Occipital lobe (tissue), 1 donor: ENCODE measurements at regions not wholly inside any gene's neighbourhood (a gene's known extent, or its start where the extent isn't known, plus 50 kb on each side); places are given as distances from the start of the nearest gene placed in this dataset.

Experiments
- DNase-seq: peaks from one replicate; lab custom pipeline; 2025; lab: John Stamatoyannopoulos, UW

DNA sequence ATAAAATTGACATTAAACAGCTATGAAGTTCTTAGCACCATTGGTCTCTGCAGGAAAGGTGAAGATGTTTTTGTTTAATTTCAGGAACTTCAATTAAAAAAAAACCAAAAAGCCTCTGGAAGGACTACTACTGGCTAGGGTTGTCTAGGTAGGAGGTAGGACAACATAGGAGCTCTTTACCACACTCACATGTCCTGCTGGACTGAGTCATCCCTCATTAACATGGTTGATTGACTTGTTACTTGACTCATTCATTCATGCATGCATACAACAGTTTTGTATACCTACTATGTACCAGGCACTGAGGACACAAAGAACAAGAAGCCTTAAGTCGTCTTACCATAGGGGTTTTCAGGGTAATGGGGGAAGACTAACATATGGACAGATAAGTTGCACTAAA, 216.9 kb upstream of the ARHGAP20 start:
- no peak for DNase-seq

DNA sequence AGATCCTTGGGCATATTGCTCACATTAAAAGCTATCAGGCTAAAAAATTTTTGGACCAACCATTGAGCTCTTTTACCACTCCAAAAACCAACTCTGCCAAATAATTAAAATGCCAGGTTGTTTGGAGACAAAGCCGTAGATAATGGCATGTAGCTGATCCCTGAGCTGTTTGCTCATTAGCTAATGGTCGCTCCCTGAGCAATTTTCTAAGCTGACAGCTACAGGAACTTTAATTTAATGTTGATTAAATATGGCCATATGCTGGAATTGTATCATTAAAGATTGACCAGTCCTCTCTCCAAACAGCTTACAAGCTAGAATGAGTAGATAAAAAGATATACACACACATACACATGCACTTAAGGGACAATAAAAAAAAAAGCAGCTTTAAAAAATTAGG, 216.2 kb upstream of the ARHGAP20 start:
- no peak for DNase-seq

DNA sequence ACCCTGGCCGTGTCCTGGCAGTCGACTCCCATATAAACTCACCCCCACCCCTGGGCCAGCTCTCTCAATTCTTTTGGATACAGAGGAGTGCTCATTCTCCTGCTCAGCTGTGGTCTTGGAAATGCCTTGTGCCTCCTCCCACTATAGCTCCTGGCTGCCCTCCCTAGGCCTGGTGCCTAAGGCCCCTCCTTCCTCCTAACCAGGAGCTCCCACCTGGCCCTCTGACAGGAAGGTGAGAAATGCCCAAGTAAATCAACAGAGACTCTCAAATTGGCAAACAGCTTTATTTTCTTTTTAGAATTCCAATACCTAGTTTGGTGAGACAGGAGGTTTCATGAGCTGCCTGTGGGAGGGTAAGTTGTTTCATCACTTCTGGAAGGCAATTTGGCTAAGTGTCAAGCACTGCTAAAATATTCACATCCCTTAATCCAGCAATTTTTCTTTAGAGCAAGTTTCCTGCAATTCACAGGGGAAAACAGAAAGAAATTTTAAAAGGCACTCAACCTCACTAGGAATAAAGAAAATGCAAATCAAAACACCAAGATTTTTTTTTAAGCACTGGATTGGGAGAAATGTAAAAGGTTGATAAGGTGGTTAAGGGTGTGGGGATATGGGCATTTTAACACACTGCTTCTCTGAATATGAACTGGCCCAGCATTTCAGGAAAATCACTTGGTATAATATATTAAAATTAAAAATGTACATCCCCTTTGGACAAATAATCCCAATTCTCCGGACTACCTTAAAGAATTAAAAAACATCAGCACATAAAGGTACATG, 209.7 kb upstream of the ARHGAP20 start:
- DNase-seq, result no peak

DNA sequence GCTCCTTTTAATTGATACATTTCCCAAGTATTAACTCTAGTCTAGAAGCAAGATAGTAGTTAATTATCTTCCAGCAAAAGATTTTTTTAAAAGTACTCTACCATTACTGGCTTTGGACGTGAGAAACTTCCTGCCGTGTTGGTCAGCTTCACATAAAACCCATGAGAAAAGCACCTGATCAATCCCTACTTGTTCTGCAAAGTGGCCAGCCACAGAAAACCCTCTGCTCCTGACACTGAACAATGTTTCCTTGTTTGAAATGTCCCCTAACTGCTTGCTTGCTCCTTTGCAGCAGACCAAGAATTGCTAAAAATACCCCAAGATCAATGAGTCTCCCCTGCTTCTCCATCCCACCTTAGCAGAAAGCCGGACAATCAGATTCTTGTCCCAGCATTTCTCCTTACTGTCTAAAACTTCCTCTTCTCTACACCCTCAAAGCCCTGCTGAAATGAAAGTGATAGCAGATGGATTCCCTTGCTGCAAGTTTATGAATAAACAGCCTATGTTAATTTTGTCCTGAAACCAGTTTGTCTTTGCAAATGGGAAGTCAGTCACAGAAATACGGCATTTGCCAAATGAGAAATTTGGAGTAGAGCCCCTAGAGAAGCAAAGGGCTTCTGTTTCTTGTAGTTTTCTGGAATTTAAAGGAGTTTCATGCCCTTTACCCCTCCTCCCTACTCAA, 207.1 kb upstream of the ARHGAP20 start:
- DNase-seq, result no peak

DNA sequence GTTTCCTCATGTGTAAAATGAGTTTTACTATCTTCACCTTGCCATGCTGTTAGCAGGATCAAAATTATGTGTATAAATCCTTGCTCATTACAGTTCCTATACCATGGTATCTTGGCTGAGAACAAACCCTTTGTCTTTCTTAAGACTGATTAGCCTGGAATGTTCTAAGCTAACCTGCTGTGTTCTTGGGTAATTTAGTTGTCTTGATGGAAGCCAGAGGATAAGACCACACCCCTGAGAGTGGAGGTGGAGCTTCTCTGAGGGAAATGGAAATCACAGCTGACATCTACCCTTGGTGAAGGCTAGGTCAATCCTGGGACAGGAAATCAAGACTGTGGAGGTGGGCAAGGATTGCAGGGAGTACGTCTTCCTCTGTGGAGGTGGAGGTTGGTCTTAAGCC, 206.1 kb upstream of the ARHGAP20 start:
- no peak for DNase-seq

DNA sequence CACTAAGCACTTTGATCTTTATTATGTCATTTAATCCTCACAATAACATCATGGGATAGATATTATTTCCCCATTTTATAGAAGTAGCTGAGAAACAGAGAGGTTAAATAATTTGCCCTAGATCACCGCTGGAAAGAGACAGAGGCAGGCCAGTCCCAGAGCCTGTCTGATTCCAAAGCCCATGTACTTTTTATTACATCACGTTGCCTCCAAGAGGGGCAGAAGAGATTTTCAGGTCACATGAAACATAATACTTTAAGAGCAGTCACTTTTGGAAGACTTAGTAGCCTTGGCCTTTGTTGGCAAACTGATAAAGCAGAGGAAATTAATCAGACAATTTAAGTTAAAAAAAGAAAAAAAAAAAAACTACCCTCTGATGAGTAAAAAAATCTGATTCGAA, 200.2 kb upstream of the ARHGAP20 start:
- DNase-seq, result no peak

DNA sequence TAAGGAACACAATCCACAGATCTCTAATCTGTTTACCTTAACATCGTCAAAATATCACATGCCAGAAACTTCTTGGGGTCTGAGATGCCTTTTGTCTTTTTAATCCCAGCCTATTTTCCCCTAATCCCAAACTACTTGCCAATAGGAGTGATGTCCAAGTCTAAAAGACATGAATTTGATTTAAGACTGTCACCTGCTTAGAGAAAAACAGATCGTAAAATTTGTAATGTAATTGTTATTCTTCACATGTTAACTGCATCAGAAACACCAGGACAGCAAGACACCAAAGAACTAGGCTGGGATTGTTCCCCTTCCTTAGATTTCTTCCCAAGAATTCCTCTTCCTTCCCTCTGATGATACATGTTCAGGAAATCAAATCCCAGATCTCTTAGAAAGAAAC, 198.1 kb upstream of the ARHGAP20 start:
- DNase-seq, result no peak

DNA sequence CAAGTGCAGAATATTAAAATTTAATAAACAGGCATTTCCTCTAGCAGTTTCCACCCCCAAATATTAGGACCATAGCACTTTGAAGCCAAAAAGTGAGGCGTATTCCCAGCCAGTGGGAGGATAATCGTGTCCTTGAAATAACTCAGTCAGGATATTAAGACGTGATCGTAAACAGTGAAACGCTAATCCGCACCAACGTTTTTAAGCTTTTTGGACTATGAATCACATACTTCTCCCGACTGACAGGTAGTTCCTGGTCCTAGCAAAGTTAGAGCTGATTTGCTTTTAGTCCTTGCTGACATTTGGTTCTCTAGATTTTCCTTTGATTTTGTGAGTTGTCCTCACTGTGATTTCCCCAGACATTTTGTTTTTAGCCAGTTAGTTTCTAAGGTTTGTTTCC, 197.1 kb upstream of the ARHGAP20 start:
- no peak for DNase-seq

DNA sequence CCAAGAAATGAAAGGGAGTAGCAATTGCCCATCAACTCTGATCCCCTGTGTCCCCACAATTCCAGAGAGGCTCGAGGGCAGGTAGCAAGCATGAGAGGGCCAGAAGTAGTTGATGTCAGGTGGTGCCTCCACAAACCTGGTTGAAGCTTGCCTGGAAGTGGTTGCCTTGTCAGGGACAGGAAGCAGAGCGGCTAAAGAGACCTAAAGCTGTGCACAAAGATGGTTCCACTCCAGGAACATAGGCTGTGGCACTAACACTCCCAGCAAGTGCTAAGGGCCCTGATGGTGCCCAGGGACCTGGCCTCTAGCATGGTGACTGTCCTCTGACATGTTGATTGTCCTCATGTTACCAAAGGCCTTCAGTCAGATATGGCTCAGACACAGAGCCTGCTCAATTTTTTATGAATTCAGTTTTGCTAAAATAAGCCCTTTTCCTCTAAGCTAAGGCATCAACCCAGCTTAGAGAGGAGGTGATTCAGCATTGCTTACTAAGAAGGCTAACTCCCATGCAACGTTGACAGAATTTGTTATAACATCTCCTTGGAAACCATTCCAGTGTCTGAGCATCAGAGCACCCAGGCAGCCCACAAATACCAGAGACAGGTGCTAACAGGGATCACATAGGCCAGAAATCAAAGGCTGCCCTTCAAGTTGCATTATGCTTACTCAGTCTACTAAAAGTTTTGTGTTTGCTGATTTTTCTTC, 196.3 kb upstream of the ARHGAP20 start:
- no peak for DNase-seq

DNA sequence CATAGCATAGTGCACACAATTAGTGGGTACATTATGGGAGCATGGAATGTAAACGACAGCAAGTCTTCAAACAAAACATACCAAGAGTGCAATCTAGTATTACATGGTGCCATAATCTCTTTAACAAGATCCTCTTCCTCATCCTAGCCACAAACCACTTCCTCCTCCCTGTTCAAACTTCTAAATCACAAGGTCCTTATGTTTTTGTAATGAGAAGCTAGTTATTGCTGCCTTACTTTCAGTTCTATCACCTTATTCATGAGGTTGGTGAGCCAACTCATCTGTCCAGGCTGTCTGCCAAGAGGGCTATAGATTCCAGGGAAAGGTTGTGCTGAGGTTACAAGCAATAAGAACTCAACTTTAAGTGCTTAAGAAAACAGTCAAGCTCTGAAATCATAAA, 195.4 kb upstream of the ARHGAP20 start:
- no peak for DNase-seq

DNA sequence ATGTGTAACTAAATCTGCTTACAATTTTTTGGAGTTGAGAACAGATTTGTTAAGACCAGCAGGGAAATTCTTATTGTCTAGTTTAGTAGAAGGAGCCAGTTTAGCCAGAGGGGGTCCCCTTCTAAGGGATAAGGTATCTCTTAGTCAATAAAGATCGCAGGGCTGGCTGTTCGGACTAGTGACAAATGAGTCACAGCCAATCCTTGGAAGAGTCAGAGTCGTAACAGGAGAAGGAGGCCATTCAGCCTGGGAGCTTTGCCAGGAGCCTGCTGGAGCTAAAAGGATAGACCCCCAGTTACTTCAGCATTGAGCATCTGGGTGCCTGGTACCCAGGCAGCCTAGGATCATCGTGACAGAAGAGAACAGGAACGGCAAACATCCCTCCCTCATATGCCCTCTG, 191.6 kb upstream of the ARHGAP20 start:
- DNase-seq, result no peak

DNA sequence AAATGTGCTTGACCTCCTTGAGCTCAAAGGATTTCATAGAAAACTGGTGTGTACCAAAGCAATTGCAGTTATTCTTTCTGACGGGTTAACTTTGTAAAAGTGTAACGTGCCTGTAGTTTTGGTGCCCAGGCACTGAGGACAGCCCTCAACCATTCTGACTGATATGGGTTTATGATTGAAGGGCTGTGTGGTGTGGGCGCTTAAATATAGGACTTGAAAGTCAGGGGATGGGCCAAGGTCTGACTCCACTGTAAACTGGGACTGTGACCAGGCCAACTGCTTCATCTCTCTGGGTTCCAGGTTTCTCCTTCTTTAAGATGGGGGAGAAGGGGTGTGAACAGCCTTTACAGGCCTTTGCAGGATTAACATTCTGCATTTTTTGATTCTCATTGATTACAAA, 191.1 kb upstream of the ARHGAP20 start:
- no peak for DNase-seq

DNA sequence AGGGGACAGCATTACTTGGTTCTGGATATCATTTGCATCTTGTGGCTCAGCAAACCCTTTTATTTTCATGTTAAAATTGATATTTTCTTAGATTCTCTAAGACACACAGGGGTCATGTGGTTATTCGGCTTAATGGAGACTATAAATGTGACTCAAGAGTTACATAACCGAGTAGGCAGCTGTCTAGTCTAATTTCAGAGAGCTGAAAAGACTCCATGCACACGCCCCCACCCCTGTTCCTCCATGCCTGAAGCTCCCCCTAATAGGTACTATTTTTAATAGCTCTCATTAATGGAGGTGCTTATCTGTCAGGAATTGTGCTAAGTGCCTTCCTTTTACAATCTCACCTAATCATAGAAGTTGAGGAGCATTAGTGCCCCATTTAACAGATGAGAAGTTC, 189.2 kb upstream of the ARHGAP20 start:
- DNase-seq, result no peak

DNA sequence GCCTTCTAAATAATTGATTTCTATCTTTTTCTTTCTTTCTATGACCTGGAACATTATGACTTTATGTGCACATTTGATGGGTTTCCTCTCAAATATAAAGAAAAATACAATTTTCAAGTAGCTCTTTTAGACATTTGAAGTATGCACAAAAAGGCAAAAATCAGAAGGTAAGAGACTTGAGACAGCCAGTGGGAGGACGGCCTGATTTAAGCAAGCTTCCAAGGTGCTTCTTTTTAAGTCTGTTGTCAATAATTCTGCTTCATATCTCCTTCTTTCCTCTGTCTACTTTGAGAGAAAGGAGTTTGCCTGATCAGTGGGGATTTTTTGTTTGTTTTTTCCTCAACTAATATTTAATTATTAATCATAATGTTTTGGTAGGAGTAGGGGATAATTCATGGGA, 188.2 kb upstream of the ARHGAP20 start:
- no peak for DNase-seq

DNA sequence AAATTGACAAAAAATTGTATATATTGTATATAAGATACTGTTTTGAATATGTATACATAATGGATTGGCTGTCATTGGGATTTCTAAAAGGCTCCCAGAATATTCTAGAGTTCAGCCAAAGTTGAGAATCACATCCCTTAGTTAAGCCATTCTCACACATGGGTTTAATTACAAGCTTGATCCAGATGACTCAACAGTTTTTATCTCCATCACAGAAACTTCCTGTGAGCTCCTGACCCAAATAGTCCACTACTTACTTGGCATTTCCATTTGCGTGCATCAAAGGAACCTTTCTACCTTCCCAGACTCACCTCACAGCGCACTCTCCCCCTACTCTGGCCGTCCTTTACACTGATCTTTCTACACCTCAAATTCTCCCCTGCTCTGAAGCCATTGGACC, 184.8 kb upstream of the ARHGAP20 start:
- no peak for DNase-seq

DNA sequence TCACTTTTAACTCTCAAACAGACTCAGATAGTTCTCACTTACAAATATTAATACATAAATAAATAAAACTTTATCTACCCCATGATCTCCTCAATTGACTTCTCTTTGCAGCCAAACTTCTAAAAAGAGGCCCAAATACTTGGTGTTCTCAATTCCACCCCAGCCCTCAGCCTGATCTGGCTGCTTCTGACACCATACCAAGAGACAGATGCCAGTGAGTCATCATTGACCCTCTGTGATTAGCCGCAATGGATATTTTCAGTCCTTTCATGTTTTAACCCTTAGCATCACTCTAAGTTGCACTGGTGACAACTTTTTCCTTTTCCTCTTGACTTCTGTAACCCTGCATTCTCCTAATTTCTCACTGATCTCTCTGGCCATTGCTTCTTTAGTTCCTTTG, 184.1 kb upstream of the ARHGAP20 start:
- no peak for DNase-seq

DNA sequence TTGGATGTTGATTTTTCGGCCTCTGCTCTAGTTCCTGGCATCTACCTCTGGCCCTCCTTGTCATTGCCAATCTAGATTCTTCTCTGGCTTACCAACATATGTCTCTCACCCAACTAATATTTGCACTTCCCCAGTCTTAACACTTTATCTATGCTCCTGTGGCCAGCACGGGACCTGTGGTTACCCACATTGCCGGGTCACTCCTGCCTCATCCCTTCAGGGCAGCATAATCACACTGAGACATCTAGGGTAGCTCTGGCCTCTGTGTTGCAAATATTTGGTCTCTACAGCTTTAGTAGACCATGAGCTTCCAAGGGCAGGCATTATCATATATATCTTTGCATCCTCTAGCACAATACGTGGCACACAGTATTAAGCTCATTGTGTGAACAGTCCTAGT, 182.0 kb upstream of the ARHGAP20 start:
- DNase-seq, result no peak

DNA sequence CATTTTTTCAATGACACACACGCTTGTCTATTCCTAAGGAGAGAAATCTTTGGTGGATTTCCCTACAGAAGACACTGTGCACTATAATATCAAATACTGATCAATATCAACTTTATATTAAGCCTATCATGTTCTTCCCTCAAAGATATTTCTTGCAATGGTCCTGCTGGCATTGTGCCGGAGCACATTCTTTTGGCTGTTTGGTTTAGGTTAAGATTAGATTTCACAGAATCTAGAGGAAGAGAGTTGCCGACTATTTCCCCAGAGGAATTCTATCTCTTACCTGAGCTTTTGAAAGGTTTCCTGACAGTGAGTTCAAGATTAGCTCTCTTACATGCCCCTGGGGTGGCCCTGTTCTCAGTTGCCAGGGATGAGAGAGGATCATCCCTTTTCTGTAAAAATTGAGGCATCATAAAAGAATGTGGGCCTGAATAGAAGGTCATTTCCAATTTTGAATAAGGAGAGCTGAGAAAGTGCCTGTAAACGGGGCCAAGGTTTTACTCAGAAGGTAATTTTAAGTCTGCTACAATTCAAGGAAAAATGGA, 180.6 kb upstream of the ARHGAP20 start:
- DNase-seq, result no peak

DNA sequence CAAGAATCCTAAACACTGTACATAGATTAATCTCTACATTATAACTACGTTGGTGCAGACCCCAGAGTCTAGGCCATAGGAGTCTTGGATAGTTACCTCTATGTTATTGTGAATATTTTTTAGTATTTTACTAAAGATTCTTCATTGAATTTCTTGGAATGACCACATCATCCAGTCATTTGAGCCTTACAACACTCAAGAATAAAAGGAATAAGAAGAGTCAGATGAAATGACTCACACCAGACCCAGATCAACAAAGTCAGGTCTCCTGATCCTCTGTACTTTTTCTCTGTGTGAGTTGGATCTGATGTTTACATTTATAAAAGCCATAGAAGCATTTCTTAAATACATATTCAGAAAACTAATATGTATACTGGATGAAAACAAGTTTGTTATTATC, 179.2 kb upstream of the ARHGAP20 start:
- DNase-seq, result no peak

DNA sequence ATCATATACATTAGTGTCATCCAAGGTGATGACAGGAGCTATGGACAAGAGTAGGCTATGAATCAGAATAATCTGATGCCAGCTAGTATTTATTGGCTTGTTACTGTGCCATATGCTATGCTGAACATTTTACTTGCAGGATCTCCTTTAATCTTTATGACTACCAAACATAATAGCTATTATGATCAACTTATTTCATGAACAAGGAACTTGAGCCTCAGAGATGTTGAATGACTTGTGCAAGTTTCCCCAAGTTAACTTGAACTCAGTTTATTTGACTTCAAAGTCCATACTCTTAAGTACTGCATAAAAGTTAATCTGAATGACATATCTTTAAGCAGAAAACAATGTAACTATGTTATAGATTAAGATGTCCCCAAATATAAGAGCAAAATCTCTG, 178.8 kb upstream of the ARHGAP20 start:
- DNase-seq, result no peak

DNA sequence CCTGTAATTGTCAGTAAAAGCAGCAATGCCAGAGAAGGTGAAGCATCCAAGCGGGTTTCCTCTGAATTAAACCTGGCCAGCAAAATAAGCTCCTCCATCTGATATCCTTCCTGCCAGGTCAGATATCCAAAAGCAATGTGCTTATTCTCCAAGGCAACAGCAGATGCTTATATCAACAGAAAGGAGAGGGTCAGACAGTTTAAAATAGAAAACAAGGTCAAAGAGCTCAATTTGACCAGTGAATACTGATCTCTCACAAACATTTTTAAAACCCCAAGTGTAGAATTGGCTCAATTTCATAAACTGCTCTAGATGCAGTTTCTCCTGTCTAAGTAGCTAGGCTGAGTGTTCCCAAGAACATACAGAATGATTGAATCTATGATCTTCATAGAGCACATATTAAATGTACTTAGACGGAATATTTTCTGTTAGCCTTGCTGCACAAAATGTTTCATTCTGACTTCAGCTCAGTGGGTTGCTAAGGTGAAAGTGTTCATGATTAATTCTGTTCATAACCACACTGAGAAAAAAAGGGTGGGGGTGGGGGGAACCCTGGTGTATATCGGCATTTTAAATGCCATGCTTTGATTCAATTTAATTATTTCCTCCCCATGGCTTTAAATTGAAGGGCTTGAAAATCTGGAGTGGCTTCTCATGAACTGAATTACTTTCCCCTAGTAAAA, 174.2 kb upstream of the ARHGAP20 start:
- DNase-seq, result no peak

DNA sequence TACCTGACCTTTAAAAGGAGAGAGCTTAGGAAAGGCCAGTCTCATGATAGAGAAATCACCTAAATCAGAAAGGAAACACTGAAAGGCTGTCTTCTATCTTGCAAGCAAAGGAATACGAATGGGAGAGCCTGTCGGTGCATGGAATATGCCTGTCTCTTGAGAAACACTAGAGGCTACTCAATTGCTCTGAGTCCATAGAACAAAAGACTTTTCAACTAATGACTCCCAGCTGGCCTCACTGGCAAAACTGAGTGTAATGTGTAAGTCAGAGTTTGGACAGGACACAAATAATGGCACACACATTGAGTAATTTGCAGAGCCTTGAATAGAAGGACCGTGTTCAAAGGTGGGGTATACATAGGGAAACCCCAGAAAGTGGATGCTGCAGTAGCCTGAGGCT, 171.0 kb upstream of the ARHGAP20 start:
- DNase-seq, result no peak
